ENCODE measurements at regions not wholly inside any gene's neighbourhood (a gene's known extent, or its start where the extent isn't known, plus 50 kb on each side); places are given as distances from the start of the nearest gene placed in this dataset.

DNA sequence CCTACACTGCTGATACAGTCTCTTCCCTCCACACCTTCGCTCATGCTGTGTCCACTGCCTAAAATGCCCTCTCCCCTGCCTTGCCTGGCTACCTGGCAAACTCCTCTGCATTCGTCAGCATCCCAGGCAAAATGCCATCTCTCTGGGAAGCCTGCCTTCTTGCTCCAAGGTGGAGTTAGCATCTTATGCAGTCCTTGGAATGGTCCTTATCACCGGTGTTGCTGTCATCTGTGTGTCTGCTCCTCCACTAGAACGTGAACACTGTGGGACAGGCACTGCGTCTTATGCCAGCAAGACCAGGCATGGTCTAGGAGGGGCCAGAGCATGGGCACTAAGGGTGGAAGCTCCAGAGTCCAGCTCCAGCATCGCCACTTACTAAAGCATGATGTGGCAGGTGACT, 211.8 kb downstream of the MATN1 start:
- Histone ChIP-seq H3K27me3 (replicated peaks; ENCODE audit: control insufficient read depth, insufficient read depth, low read length, poor library complexity, severe bottlenecking) (no peaks in the 10 kb centered on the region), H3K9me3 (ENCODE audit: control insufficient read depth, low read length) (no peaks in the 10 kb centered on the region), H3K27ac (ENCODE audit: insufficient read depth, low read length, poor library complexity, severe bottlenecking) (no peak overlapping the region), H3K36me3 (ENCODE audit: control insufficient read depth, insufficient read depth, low read length) (no peaks in the 10 kb centered on the region), H3K4me1 (ENCODE audit: control insufficient read depth, insufficient read depth, low read length, poor library complexity, severe bottlenecking) (no peaks in the 10 kb centered on the region), H3K4me3 (ENCODE audit: insufficient read depth, low read depth, low read length, poor library complexity, severe bottlenecking) (no peak overlapping the region)
- DNase-seq = no peak

DNA sequence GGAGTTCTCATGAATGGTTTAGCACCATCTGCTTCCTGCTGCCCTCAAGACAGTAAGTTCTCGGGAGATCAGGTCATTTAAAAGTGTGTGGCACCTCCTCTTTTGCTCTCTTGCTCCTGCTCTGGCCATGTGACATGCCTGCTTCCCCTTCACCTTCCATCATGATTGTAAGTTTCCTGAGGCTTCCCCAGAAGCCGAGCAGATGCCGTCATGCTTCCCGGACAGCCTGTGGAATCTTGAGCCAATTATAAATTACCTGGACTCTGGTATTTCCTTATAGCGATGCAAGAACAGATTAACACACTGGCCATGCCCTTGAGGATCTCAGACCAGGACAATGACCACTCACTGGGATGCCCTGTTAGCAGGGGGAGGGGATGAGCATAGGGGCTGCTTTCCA, 212.3 kb downstream of the MATN1 start:
- no peak overlapping the region for H3K27ac ChIP-seq (ENCODE audit: insufficient read depth, low read length, poor library complexity, severe bottlenecking)
- DNase-seq = no peak
- H3K4me3 ChIP-seq (ENCODE audit: insufficient read depth, low read depth, low read length, poor library complexity, severe bottlenecking) = no peak overlapping the region
- H3K4me1 ChIP-seq (ENCODE audit: control insufficient read depth, insufficient read depth, low read length, poor library complexity, severe bottlenecking) = no peaks in the 10 kb centered on the region
- H3K9me3 ChIP-seq (ENCODE audit: control insufficient read depth, low read length) = no peaks in the 10 kb centered on the region
- no peaks in the 10 kb centered on the region for H3K27me3 ChIP-seq (replicated peaks; ENCODE audit: control insufficient read depth, insufficient read depth, low read length, poor library complexity, severe bottlenecking)
- H3K36me3 ChIP-seq (ENCODE audit: control insufficient read depth, insufficient read depth, low read length) = no peaks in the 10 kb centered on the region

- no peaks in the 10 kb centered on the region for H3K4me1 ChIP-seq (ENCODE audit: control insufficient read depth, insufficient read depth, low read length, poor library complexity, severe bottlenecking)
- H3K27ac ChIP-seq (ENCODE audit: insufficient read depth, low read length, poor library complexity, severe bottlenecking) = no peak overlapping the region
- no peaks in the 10 kb centered on the region for H3K9me3 ChIP-seq (ENCODE audit: control insufficient read depth, low read length)
- H3K36me3 ChIP-seq (ENCODE audit: control insufficient read depth, insufficient read depth, low read length) = no peaks in the 10 kb centered on the region
- no peak for DNase-seq
- H3K27me3 ChIP-seq (replicated peaks; ENCODE audit: control insufficient read depth, insufficient read depth, low read length, poor library complexity, severe bottlenecking) = no peaks in the 10 kb centered on the region
- H3K4me3 ChIP-seq (ENCODE audit: insufficient read depth, low read depth, low read length, poor library complexity, severe bottlenecking) = no peak overlapping the region
Measured at GRCh38 chr1:30509670-30510069, 213.7 kb downstream of the MATN1 start.

GRCh38 chr1:30508611-30509010, 214.8 kb downstream of the MATN1 start:
- H3K36me3 ChIP-seq (ENCODE audit: control insufficient read depth, insufficient read depth, low read length) = no peaks in the 10 kb centered on the region
- H3K4me3 ChIP-seq (ENCODE audit: insufficient read depth, low read depth, low read length, poor library complexity, severe bottlenecking) = no peak overlapping the region
- H3K27ac ChIP-seq (ENCODE audit: insufficient read depth, low read length, poor library complexity, severe bottlenecking) = no peak overlapping the region
- H3K27me3 ChIP-seq (replicated peaks; ENCODE audit: control insufficient read depth, insufficient read depth, low read length, poor library complexity, severe bottlenecking) = no peaks in the 10 kb centered on the region
- no peaks in the 10 kb centered on the region for H3K9me3 ChIP-seq (ENCODE audit: control insufficient read depth, low read length)
- no peak for DNase-seq
- no peaks in the 10 kb centered on the region for H3K4me1 ChIP-seq (ENCODE audit: control insufficient read depth, insufficient read depth, low read length, poor library complexity, severe bottlenecking)

DNA sequence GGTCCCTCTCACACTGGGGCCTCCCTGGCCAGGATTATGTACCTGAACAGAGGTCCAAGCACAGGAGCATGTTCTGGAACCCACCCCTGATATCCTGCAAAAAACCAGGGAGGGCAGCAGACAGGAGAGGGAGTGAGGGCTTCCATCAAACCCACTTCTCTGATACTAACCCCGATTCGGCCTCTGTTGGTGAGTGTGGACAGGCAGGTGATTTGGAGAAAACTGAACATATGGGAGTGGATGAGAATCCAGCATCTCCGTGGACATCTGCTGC, 215.3 kb downstream of the MATN1 start:
- Histone ChIP-seq H3K27ac (ENCODE audit: insufficient read depth, low read length, poor library complexity, severe bottlenecking) (no peak overlapping the region), H3K4me3 (ENCODE audit: insufficient read depth, low read depth, low read length, poor library complexity, severe bottlenecking) (no peak overlapping the region), H3K36me3 (ENCODE audit: control insufficient read depth, insufficient read depth, low read length) (no peaks in the 10 kb centered on the region), H3K27me3 (replicated peaks; ENCODE audit: control insufficient read depth, insufficient read depth, low read length, poor library complexity, severe bottlenecking) (no peaks in the 10 kb centered on the region), H3K4me1 (ENCODE audit: control insufficient read depth, insufficient read depth, low read length, poor library complexity, severe bottlenecking) (no peaks in the 10 kb centered on the region), H3K9me3 (ENCODE audit: control insufficient read depth, low read length) (no peaks in the 10 kb centered on the region)
- no peak for DNase-seq

DNA sequence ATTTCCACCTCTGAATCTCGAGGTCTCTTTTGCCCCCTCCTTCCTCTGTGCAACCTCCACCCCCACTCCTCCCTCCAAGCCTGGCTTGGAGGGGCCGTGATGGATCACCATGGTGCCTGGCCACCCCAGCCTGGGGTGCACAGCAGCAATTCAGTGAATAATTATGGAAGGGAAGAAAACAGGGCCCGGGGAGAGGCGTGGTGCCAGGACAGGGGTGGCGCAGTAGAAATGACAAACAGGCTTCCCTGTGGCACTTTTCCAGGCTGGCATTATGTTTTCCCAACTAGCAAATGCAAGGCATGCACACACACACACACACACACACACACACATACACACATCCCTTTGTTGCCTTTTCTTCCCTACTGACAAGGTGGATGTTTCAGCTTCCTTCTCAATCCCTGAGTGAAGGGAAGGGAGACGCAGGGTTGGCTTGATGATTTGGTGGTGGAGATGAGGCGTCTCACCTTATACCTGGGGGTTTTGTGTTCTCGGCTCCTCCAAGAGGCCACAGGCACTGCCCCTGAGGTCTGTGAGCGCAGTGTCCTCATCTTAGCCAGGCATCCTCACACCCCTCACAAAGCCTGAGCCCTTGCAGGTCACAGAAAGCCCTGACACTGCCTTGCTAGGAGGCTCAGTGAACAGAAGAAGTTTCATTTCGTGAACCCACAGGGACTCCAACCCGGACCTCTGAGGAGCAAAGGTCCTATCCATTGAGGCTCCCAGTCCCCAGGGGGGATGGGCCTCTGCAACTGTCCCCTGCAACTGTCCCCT, 215.8 kb downstream of the MATN1 start:
- DNase-seq = no peak
- no peaks in the 10 kb centered on the region for H3K36me3 ChIP-seq (ENCODE audit: control insufficient read depth, insufficient read depth, low read length)
- no peak overlapping the region for H3K4me3 ChIP-seq (ENCODE audit: insufficient read depth, low read depth, low read length, poor library complexity, severe bottlenecking)
- no peaks in the 10 kb centered on the region for H3K9me3 ChIP-seq (ENCODE audit: control insufficient read depth, low read length)
- no peak overlapping the region for H3K27ac ChIP-seq (ENCODE audit: insufficient read depth, low read length, poor library complexity, severe bottlenecking)
- no peaks in the 10 kb centered on the region for H3K27me3 ChIP-seq (replicated peaks; ENCODE audit: control insufficient read depth, insufficient read depth, low read length, poor library complexity, severe bottlenecking)
- no peaks in the 10 kb centered on the region for H3K4me1 ChIP-seq (ENCODE audit: control insufficient read depth, insufficient read depth, low read length, poor library complexity, severe bottlenecking)

- H3K36me3 ChIP-seq (ENCODE audit: control insufficient read depth, insufficient read depth, low read length) = no peaks in the 10 kb centered on the region
- no peak for DNase-seq
- no peaks in the 10 kb centered on the region for H3K4me1 ChIP-seq (ENCODE audit: control insufficient read depth, insufficient read depth, low read length, poor library complexity, severe bottlenecking)
- H3K9me3 ChIP-seq (ENCODE audit: control insufficient read depth, low read length) = no peaks in the 10 kb centered on the region
- no peak overlapping the region for H3K4me3 ChIP-seq (ENCODE audit: insufficient read depth, low read depth, low read length, poor library complexity, severe bottlenecking)
- H3K27me3 ChIP-seq (replicated peaks; ENCODE audit: control insufficient read depth, insufficient read depth, low read length, poor library complexity, severe bottlenecking) = no peaks in the 10 kb centered on the region
- H3K27ac ChIP-seq (ENCODE audit: insufficient read depth, low read length, poor library complexity, severe bottlenecking) = no peak overlapping the region
Measured at GRCh38 chr1:30507016-30507312, 216.4 kb downstream of the MATN1 start.

GRCh38 chr1:30506291-30507015, 216.9 kb downstream of the MATN1 start:
- Histone ChIP-seq H3K27ac (ENCODE audit: insufficient read depth, low read length, poor library complexity, severe bottlenecking) (no peak overlapping the region), H3K4me1 (ENCODE audit: control insufficient read depth, insufficient read depth, low read length, poor library complexity, severe bottlenecking) (no peaks in the 10 kb centered on the region), H3K36me3 (ENCODE audit: control insufficient read depth, insufficient read depth, low read length) (no peaks in the 10 kb centered on the region), H3K27me3 (replicated peaks; ENCODE audit: control insufficient read depth, insufficient read depth, low read length, poor library complexity, severe bottlenecking) (no peaks in the 10 kb centered on the region), H3K4me3 (ENCODE audit: insufficient read depth, low read depth, low read length, poor library complexity, severe bottlenecking) (no peak overlapping the region), H3K9me3 (ENCODE audit: control insufficient read depth, low read length) (no peaks in the 10 kb centered on the region)
- no peak for DNase-seq

DNA sequence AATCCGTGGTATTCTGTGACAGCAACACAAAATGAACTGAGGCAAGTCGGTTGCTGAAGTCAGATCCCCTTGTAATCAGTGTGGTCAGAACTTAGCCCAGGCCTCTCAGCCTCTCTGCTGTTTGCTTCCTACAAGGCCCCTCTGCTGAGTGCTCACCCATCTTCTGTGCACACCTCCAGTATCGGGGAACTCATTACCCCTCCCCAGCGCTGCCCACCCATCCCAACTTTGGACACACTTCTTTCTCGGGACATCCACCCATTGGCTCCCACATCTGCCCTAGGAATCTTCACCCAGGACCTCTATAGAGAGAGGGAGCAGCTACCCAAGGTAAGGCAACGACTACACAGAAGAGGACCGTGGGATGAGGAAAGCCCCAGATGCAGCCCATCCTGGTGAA, 217.5 kb downstream of the MATN1 start:
- DNase-seq = no peak
- Histone ChIP-seq H3K4me1 (ENCODE audit: control insufficient read depth, insufficient read depth, low read length, poor library complexity, severe bottlenecking) (no peaks in the 10 kb centered on the region), H3K4me3 (ENCODE audit: insufficient read depth, low read depth, low read length, poor library complexity, severe bottlenecking) (no peak overlapping the region), H3K27ac (ENCODE audit: insufficient read depth, low read length, poor library complexity, severe bottlenecking) (no peak overlapping the region), H3K9me3 (ENCODE audit: control insufficient read depth, low read length) (no peaks in the 10 kb centered on the region), H3K36me3 (ENCODE audit: control insufficient read depth, insufficient read depth, low read length) (no peaks in the 10 kb centered on the region), H3K27me3 (replicated peaks; ENCODE audit: control insufficient read depth, insufficient read depth, low read length, poor library complexity, severe bottlenecking) (no peaks in the 10 kb centered on the region)

DNA sequence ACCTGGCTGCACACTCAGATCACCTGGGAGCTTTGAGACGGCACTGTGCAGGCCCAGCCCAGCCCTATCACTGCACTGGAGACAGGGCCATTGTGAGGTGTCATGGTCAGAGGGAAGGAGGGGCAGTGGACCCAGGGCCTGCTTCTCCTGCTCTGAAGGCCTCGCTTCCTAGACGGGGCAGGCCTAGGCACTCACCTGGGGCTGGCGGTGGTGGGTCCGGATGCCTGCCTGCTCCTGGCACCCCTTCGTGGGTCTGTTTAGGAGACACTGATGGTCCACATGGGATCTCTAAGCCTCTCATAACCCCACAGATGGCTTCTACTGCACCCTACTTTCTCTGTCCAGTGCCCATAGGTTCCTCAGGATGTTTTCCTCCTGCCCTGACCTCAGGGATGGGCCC, 230.9 kb downstream of the MATN1 start:
- H3K9me3 ChIP-seq (ENCODE audit: control insufficient read depth, low read length) = no peaks in the 10 kb centered on the region
- no peaks in the 10 kb centered on the region for H3K36me3 ChIP-seq (ENCODE audit: control insufficient read depth, insufficient read depth, low read length)
- no peak for DNase-seq
- no peaks in the 10 kb centered on the region for H3K27me3 ChIP-seq (replicated peaks; ENCODE audit: control insufficient read depth, insufficient read depth, low read length, poor library complexity, severe bottlenecking)
- no peaks in the 10 kb centered on the region for H3K4me1 ChIP-seq (ENCODE audit: control insufficient read depth, insufficient read depth, low read length, poor library complexity, severe bottlenecking)
- no peak overlapping the region for H3K27ac ChIP-seq (ENCODE audit: insufficient read depth, low read length, poor library complexity, severe bottlenecking)
- no peak overlapping the region for H3K4me3 ChIP-seq (ENCODE audit: insufficient read depth, low read depth, low read length, poor library complexity, severe bottlenecking)
